SK-N-SH (cell line): ENCODE measurements at regions not wholly inside any gene's neighbourhood (a gene's known extent, or its start where the extent isn't known, plus 50 kb on each side); places are given as distances from the start of the nearest gene placed in this dataset.

ENCODE experiments used
- CTCF ChIA-PET: fragments of 300-600, 350-600 bp; formaldehyde crosslinking; extraction: SDS; loops from one replicate; lab custom pipeline; 2021; lab: Yijun Ruan, JAX
- POLR2A ChIA-PET: fragments of 350-600 bp; sonication (Branson Sonifier 250); formaldehyde crosslinking; extraction: SDS; loops from one replicate; lab custom pipeline; 2020; ENCODE audit warnings: antibody characterized with exemption, inconsistent platforms; lab: Yijun Ruan, JAX
- DNase-seq: peaks from one replicate; pipeline ENCODE4 v3.0.0; 2012
- H2AFZ ChIP-seq: fragments of 200-600 bp; sonication (generic); 2 replicates; pipeline ENCODE4 v1.8.1; 2016; ENCODE audit warnings: antibody characterized with exemption, mild to moderate bottlenecking, low read depth
- H3F3A ChIP-seq: fragments of 200-600 bp; sonication (generic); replicated peaks from 2 replicates; pipeline ENCODE3; 2016; ENCODE audit warnings: antibody characterized with exemption, mild to moderate bottlenecking; ENCODE audit not compliant: insufficient read depth
- H3K27ac ChIP-seq, 2 experiments: fragments of 200-500 bp in 1 of 2; fragments of 200-600 bp in 1 of 2; sonication (Bioruptor generic) in 1 of 2; sonication (generic), shearing (Covaris generic) in 1 of 2; 2 replicates each; pipeline versions ENCODE4 v1.5.1 to v1.6.1; 2014 to 2016; ENCODE audit warnings: low read depth in 2 of 2, inconsistent platforms in 1 of 2, low read length in 1 of 2, mild to moderate bottlenecking in 1 of 2, mixed read lengths in 1 of 2
- H3K27me3 ChIP-seq: fragments of 200-600 bp; sonication (generic), shearing (Covaris generic); 2 replicates; pipeline ENCODE4 v1.6.1; 2016; ENCODE audit warnings: mixed run types; ENCODE audit not compliant: insufficient read depth
- H3K36me3 ChIP-seq, 2 experiments: fragments of 200-500 bp in 1 of 2; fragments of 200-600 bp in 1 of 2; sonication (Bioruptor generic) in 1 of 2; sonication (generic) in 1 of 2; replicated peaks in 1 of 2; 2 replicates each; pipeline versions ENCODE3 to v1.5.1; 2014 to 2016; ENCODE audit warnings: low read length in 1 of 2, mild to moderate bottlenecking in 1 of 2; ENCODE audit not compliant: insufficient read depth in 2 of 2, control insufficient read depth in 1 of 2
- H3K4me1 ChIP-seq, 2 experiments: fragments of 200-500 bp in 1 of 2; fragments of 200-600 bp in 1 of 2; sonication (Bioruptor generic) in 1 of 2; sonication (generic), shearing (Covaris generic) in 1 of 2; 2 replicates each; pipeline versions ENCODE4 v1.5.1 to v1.6.1; 2014 to 2016; ENCODE audit warnings: low read depth in 1 of 2, low read length in 1 of 2, mixed run types in 1 of 2; ENCODE audit not compliant: insufficient read depth in 2 of 2, control insufficient read depth in 1 of 2
- H3K4me2 ChIP-seq: fragments of 200-600 bp; sonication (generic), shearing (Covaris generic); 2 replicates; pipeline ENCODE4 v1.6.1; 2017; ENCODE audit warnings: mixed run types
- H3K4me3 ChIP-seq, 2 experiments: fragments of 200-500 bp in 1 of 2; fragments of 200-600 bp in 1 of 2; sonication (Bioruptor generic) in 1 of 2; sonication (generic), shearing (Covaris generic) in 1 of 2; 2 replicates each; pipeline versions ENCODE4 v1.5.1 to v1.8.1; 2014 to 2016; ENCODE audit warnings: low read depth in 2 of 2, inconsistent platforms in 1 of 2, low read length in 1 of 2, mild to moderate bottlenecking in 1 of 2, mixed read lengths in 1 of 2, moderate library complexity in 1 of 2
- H3K79me2 ChIP-seq: fragments of 200-600 bp; sonication (generic); 2 replicates; pipeline ENCODE4 v1.8.1; 2017; ENCODE audit warnings: mild to moderate bottlenecking; ENCODE audit not compliant: insufficient read depth
- H3K9ac ChIP-seq: fragments of 200-600 bp; sonication (generic); 2 replicates; pipeline ENCODE4 v1.6.1; 2017; ENCODE audit warnings: mixed run types
- H3K9me2 ChIP-seq: fragments of 200-600 bp; sonication (generic); 2 replicates; pipeline ENCODE4 v1.6.1; 2017; ENCODE audit warnings: mixed run types
- H3K9me3 ChIP-seq: fragments of 200-600 bp; sonication (generic); 2 replicates; pipeline ENCODE4 v1.6.1; 2017; ENCODE audit warnings: mixed run types, mild to moderate bottlenecking, moderate library complexity
- H4K20me1 ChIP-seq: fragments of 200-600 bp; sonication (generic); 2 replicates; pipeline ENCODE4 v1.6.1; 2017; ENCODE audit warnings: mild to moderate bottlenecking, mixed run types; ENCODE audit not compliant: insufficient read depth
- EP300 ChIP-seq, 2 experiments: IDR thresholded peaks; 2 replicates each; pipeline versions ENCODE4 v1.4.0 to v1.6.1; 2012; ENCODE audit warnings: borderline replicate concordance in 1 of 2, low read depth in 1 of 2, low read length in 1 of 2
- EZH2phosphoT487 ChIP-seq: fragments of 200-600 bp; sonication (generic); IDR thresholded peaks from 2 replicates; pipeline ENCODE4 v1.6.1; 2017; ENCODE audit warnings: low read depth, mixed run types, mild to moderate bottlenecking, antibody characterized with exemption, moderate library complexity, borderline replicate concordance
- FOXM1 ChIP-seq: IDR thresholded peaks from 2 replicates; pipeline ENCODE4 v1.4.0; 2012; ENCODE audit warnings: low read depth, mild to moderate bottlenecking
- GABPA ChIP-seq: IDR thresholded peaks from 2 replicates; pipeline ENCODE4 v1.4.0; 2012; ENCODE audit warnings: low read depth, mild to moderate bottlenecking
- GATA2 ChIP-seq: sonication (generic); formaldehyde crosslinking; IDR thresholded peaks from 2 replicates; pipeline ENCODE4 v1.5.0; 2020; ENCODE audit warnings: mild to moderate bottlenecking, missing genetic modification reagents
- JUND ChIP-seq: IDR thresholded peaks from 2 replicates; pipeline ENCODE4 v1.4.0; 2012
- NFIC ChIP-seq: IDR thresholded peaks from 2 replicates; pipeline ENCODE4 v1.4.0; 2012; ENCODE audit warnings: borderline replicate concordance
- POLR2AphosphoS5 ChIP-seq: IDR thresholded peaks from 2 replicates; pipeline ENCODE4 v1.6.1; 2012; ENCODE audit warnings: low read depth, low read length
- RAD21 ChIP-seq: IDR thresholded peaks from 2 replicates; pipeline ENCODE4 v1.6.1; 2012; ENCODE audit warnings: mild to moderate bottlenecking, low read length
- RFX5 ChIP-seq: IDR thresholded peaks from 2 replicates; pipeline ENCODE4 v1.6.1; 2012; ENCODE audit warnings: mild to moderate bottlenecking, improper control_type of control experiment, low read length
- RXRA ChIP-seq: IDR thresholded peaks from 2 replicates; pipeline ENCODE4 v1.4.0; 2012; ENCODE audit warnings: low read depth, mild to moderate bottlenecking, borderline replicate concordance
- TAF1 ChIP-seq: IDR thresholded peaks from 2 replicates; pipeline ENCODE4 v1.6.1; 2012; ENCODE audit warnings: low read depth, mild to moderate bottlenecking, low read length, moderate library complexity, borderline replicate concordance
- WGBS: methylation state at CpG from one replicate; pipeline ENCODE4 v1.1.6; 2017; ENCODE audit warnings: low lambda C conversion rate; 5-methylcytosine and 5-hydroxymethylcytosine counted together
- TF ChIP-seq, protein P1 (sequence below): fragments of 200-600 bp; sonication (generic); IDR thresholded peaks from 2 replicates; pipeline ENCODE4 v1.6.1; 2017; ENCODE audit warnings: antibody characterized with exemption, mild to moderate bottlenecking, moderate library complexity
- TF ChIP-seq, protein P2 (sequence below): IDR thresholded peaks from 2 replicates; pipeline ENCODE4 v1.4.0; 2012; ENCODE audit warnings: low read depth, borderline replicate concordance
- TF ChIP-seq, protein P3 (sequence below): fragments of 150-350 bp; IDR thresholded peaks from 2 replicates; pipeline ENCODE4 v1.6.1; 2017; ENCODE audit warnings: antibody characterized with exemption, low read length, low read depth, borderline replicate concordance
- TF ChIP-seq, protein P4 (sequence below): IDR thresholded peaks from 2 replicates; pipeline ENCODE4 v1.4.0; 2012; ENCODE audit warnings: low read depth, borderline replicate concordance
- TF ChIP-seq, protein P5 (sequence below): IDR thresholded peaks from 2 replicates; pipeline ENCODE4 v1.6.1; 2012; ENCODE audit warnings: mild to moderate bottlenecking, low read depth, low read length, moderate library complexity
- TF ChIP-seq, protein P6 (sequence below): fragments of 150-350 bp; IDR thresholded peaks from 2 replicates; pipeline ENCODE4 v1.6.1; 2016; ENCODE audit warnings: mild to moderate bottlenecking, low read depth, low read length

DNA sequence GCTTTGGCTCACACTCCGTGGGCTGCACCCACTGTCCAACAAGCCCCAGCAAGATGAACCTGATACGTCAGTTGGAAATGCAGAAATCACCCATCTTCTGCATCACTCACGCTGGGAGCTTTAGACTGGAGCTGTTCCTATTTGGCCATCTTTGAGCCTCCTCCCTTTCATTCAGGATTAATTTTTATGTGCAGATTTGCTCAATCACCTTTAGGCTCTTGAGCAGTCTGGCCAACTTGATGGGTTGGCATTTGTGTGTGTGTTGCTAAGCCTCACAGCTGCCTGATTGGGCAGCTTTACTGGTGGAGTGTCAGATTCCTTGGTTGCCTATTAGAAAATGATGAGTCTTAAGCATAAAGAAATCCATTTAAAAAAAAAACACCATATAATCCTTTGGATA lies 236.1 kb downstream of the KIF20B start:
- H3K4me2 ChIP-seq, result no peak overlapping the region
- H3K79me2 ChIP-seq, result no peaks in the 10 kb centered on the region
- H3K36me3 ChIP-seq, result no peaks in the 10 kb centered on the region
- POLR2A ChIA-PET, result no interaction called here
- 7% methylated on average over 2 of the region's 3 CpGs for WGBS
- H4K20me1 ChIP-seq, result no peaks in the 10 kb centered on the region
- TF ChIP-seq, protein P1, sequence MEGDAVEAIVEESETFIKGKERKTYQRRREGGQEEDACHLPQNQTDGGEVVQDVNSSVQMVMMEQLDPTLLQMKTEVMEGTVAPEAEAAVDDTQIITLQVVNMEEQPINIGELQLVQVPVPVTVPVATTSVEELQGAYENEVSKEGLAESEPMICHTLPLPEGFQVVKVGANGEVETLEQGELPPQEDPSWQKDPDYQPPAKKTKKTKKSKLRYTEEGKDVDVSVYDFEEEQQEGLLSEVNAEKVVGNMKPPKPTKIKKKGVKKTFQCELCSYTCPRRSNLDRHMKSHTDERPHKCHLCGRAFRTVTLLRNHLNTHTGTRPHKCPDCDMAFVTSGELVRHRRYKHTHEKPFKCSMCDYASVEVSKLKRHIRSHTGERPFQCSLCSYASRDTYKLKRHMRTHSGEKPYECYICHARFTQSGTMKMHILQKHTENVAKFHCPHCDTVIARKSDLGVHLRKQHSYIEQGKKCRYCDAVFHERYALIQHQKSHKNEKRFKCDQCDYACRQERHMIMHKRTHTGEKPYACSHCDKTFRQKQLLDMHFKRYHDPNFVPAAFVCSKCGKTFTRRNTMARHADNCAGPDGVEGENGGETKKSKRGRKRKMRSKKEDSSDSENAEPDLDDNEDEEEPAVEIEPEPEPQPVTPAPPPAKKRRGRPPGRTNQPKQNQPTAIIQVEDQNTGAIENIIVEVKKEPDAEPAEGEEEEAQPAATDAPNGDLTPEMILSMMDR, result no peak
- TF ChIP-seq GATA2 (no peak), EZH2phosphoT487 (no peak), NFIC (no peak), JUND (no peak), FOXM1 (no peak), RXRA (no peak), RFX5 (no peak), POLR2AphosphoS5 (no peak), GABPA (no peak), RAD21 (no peak), TAF1 (no peak), EP300 (IDR thresholded peaks at IDR 0.05; ENCODE audit: borderline replicate concordance in 1 of 2, low read depth in 1 of 2, low read length in 1 of 2) (no peak)
- TF ChIP-seq, protein P2, sequence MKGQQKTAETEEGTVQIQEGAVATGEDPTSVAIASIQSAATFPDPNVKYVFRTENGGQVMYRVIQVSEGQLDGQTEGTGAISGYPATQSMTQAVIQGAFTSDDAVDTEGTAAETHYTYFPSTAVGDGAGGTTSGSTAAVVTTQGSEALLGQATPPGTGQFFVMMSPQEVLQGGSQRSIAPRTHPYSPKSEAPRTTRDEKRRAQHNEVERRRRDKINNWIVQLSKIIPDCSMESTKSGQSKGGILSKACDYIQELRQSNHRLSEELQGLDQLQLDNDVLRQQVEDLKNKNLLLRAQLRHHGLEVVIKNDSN, result no peak
- TF ChIP-seq, protein P3, sequence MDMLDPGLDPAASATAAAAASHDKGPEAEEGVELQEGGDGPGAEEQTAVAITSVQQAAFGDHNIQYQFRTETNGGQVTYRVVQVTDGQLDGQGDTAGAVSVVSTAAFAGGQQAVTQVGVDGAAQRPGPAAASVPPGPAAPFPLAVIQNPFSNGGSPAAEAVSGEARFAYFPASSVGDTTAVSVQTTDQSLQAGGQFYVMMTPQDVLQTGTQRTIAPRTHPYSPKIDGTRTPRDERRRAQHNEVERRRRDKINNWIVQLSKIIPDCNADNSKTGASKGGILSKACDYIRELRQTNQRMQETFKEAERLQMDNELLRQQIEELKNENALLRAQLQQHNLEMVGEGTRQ, result no peak
- TF ChIP-seq, protein P4, sequence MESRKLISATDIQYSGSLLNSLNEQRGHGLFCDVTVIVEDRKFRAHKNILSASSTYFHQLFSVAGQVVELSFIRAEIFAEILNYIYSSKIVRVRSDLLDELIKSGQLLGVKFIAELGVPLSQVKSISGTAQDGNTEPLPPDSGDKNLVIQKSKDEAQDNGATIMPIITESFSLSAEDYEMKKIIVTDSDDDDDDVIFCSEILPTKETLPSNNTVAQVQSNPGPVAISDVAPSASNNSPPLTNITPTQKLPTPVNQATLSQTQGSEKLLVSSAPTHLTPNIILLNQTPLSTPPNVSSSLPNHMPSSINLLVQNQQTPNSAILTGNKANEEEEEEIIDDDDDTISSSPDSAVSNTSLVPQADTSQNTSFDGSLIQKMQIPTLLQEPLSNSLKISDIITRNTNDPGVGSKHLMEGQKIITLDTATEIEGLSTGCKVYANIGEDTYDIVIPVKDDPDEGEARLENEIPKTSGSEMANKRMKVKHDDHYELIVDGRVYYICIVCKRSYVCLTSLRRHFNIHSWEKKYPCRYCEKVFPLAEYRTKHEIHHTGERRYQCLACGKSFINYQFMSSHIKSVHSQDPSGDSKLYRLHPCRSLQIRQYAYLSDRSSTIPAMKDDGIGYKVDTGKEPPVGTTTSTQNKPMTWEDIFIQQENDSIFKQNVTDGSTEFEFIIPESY, result no peak
- TF ChIP-seq, protein P5, sequence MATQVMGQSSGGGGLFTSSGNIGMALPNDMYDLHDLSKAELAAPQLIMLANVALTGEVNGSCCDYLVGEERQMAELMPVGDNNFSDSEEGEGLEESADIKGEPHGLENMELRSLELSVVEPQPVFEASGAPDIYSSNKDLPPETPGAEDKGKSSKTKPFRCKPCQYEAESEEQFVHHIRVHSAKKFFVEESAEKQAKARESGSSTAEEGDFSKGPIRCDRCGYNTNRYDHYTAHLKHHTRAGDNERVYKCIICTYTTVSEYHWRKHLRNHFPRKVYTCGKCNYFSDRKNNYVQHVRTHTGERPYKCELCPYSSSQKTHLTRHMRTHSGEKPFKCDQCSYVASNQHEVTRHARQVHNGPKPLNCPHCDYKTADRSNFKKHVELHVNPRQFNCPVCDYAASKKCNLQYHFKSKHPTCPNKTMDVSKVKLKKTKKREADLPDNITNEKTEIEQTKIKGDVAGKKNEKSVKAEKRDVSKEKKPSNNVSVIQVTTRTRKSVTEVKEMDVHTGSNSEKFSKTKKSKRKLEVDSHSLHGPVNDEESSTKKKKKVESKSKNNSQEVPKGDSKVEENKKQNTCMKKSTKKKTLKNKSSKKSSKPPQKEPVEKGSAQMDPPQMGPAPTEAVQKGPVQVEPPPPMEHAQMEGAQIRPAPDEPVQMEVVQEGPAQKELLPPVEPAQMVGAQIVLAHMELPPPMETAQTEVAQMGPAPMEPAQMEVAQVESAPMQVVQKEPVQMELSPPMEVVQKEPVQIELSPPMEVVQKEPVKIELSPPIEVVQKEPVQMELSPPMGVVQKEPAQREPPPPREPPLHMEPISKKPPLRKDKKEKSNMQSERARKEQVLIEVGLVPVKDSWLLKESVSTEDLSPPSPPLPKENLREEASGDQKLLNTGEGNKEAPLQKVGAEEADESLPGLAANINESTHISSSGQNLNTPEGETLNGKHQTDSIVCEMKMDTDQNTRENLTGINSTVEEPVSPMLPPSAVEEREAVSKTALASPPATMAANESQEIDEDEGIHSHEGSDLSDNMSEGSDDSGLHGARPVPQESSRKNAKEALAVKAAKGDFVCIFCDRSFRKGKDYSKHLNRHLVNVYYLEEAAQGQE, result no peak
- TF ChIP-seq, protein P6, sequence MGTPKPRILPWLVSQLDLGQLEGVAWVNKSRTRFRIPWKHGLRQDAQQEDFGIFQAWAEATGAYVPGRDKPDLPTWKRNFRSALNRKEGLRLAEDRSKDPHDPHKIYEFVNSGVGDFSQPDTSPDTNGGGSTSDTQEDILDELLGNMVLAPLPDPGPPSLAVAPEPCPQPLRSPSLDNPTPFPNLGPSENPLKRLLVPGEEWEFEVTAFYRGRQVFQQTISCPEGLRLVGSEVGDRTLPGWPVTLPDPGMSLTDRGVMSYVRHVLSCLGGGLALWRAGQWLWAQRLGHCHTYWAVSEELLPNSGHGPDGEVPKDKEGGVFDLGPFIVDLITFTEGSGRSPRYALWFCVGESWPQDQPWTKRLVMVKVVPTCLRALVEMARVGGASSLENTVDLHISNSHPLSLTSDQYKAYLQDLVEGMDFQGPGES, result no peak
- peaks cover 11% of the 10 kb centered on the region; the same call in 1 of the 2 replicates for H3K27me3 ChIP-seq
- H2AFZ ChIP-seq, result no peak overlapping the region
- H3K9me3 ChIP-seq, result no peaks in the 10 kb centered on the region
- H3K9ac ChIP-seq, result no peak overlapping the region
- CTCF ChIA-PET, result no interaction called here
- no peaks in the 10 kb centered on the region for H3K4me1 ChIP-seq
- no peak overlapping the region for H3K4me3 ChIP-seq
- H3K27ac ChIP-seq, result no peak overlapping the region
- DNase-seq, result no peak
- H3F3A ChIP-seq, result no peaks in the 10 kb centered on the region
- no peaks in the 10 kb centered on the region; the same call in 1 of the 2 replicates for H3K9me2 ChIP-seq
